Adipocyte (in vitro differentiated cells): ENCODE measurements at regions not wholly inside any gene's neighbourhood (a gene's known extent, or its start where the extent isn't known, plus 50 kb on each side); places are given as distances from the start of the nearest gene placed in this dataset.
"Not testable (repeated sequence)": the region's sequence is repeated elsewhere in the genome, so short reads cannot be mapped to it uniquely, and the experiment has no call there.

ENCODE experiments used
- DNase-seq: peaks from one replicate; pipeline ENCODE4 v3.0.0-alpha.2; 2015; ENCODE audit warnings: low read depth
- H3K27me3 ChIP-seq: replicated peaks from 2 replicates; pipeline ENCODE4 v1.7.0; 2013; ENCODE audit warnings: mild to moderate bottlenecking, low read length, moderate library complexity; ENCODE audit not compliant: control insufficient read depth, insufficient read depth
- H3K36me3 ChIP-seq: 2 replicates; pipeline ENCODE4 v1.7.0; 2013; ENCODE audit warnings: low read length, mild to moderate bottlenecking, moderate library complexity; ENCODE audit not compliant: control insufficient read depth, insufficient read depth, severe bottlenecking
- H3K4me1 ChIP-seq: 2 replicates; pipeline ENCODE4 v1.7.0; 2013; ENCODE audit warnings: mild to moderate bottlenecking, low read length, moderate library complexity; ENCODE audit not compliant: control insufficient read depth, insufficient read depth
- H3K4me3 ChIP-seq: 2 replicates; pipeline ENCODE4 v1.7.0; 2013; ENCODE audit warnings: mild to moderate bottlenecking, low read length, moderate library complexity
- H3K9ac ChIP-seq: 2 replicates; pipeline ENCODE4 v1.7.0; 2013; ENCODE audit warnings: mild to moderate bottlenecking, low read length, moderate library complexity
- H3K9me3 ChIP-seq: 2 replicates; pipeline ENCODE4 v1.7.0; 2013; ENCODE audit warnings: mild to moderate bottlenecking, low read length, moderate library complexity; ENCODE audit not compliant: control insufficient read depth

- no peak for DNase-seq
- Histone ChIP-seq H3K4me3 (no peak overlapping the region), H3K4me1 (no peaks in the 10 kb centered on the region), H3K9ac (no peak overlapping the region), H3K9me3 (no peaks in the 10 kb centered on the region), H3K36me3 (no peaks in the 10 kb centered on the region), H3K27me3 (peaks cover 15% of the 10 kb centered on the region)
Measured at GRCh38 chrX:109880629-109881028, 122.3 kb upstream of the TMEM164 start.

DNA sequence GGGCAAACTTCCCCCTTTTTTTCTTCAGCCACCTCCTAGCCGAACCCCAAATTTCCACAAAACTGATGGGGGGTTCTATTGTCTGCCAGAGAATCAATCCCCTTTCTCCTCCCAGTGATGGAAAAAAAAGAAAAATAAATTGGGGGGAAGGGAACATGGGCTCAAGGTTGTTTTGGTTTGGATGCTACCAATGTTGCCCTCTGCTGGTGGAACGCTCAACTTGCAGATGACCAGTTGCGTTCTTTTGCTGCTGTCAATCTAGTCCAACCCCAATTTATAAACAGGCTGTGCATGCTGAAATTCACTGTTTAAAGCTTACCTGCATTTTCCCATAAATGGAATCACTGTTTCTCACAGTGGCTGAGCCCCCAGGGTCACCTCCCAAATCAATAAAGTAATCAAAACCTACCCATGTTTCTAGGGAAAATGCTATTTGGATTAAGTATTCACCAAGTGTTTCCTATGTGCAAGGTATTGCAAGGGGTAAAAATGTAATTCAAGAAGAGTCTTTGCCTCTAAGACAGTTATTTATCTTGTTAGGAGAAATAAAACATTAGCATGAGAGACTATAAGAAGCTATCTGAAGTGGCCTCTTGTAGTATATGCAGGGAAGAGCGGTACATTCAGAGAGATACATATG lies 116.7 kb upstream of the TMEM164 start:
- no peaks in the 10 kb centered on the region for H3K36me3 ChIP-seq
- H3K9me3 ChIP-seq = no peaks in the 10 kb centered on the region
- H3K27me3 ChIP-seq = peaks cover 22% of the 10 kb centered on the region
- H3K4me3 ChIP-seq = no peak overlapping the region
- peaks cover 5% of the 10 kb centered on the region for H3K4me1 ChIP-seq
- peak; percentile 73 for DNase-seq
- no peak overlapping the region for H3K9ac ChIP-seq

DNA sequence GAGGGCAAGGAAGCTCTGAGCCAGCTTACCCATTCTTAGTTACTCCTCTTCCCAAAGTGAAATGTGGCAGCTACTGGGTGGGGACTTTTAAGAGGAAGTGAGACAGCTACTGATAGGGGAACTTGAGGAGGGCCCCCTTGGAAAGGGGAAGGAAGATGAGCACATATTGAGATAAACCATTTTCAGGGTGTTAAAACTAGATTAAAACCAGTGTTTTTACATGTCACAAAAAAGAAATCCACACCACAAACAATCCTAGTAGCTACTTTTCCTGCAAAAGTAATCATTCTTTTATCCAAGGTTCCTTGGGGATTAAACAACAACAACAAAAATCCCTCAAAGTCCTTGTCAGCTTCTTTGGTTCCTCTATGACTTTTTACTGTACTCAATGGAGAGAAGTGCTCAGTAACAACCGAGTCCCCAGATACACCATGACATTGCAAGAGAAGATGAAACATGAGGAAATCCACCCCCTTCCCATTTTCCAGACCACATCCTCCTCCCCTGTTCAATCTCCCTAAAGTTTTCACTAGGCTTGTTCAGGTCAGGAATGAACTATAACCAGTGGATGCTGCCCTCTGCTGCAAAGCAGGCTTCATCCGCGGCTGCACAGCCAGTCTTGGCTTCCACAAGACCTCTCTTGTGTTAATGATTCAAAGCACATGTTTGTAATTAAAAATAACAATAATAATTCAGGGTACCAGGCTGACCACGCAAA lies 113.5 kb upstream of the TMEM164 start:
- Histone ChIP-seq H3K4me1 (peaks cover 5% of the 10 kb centered on the region), H3K9me3 (no peaks in the 10 kb centered on the region), H3K36me3 (no peaks in the 10 kb centered on the region), H3K9ac (no peak overlapping the region), H3K4me3 (no peak overlapping the region), H3K27me3 (peaks cover 31% of the 10 kb centered on the region)
- peak; percentile 25 for DNase-seq

DNA sequence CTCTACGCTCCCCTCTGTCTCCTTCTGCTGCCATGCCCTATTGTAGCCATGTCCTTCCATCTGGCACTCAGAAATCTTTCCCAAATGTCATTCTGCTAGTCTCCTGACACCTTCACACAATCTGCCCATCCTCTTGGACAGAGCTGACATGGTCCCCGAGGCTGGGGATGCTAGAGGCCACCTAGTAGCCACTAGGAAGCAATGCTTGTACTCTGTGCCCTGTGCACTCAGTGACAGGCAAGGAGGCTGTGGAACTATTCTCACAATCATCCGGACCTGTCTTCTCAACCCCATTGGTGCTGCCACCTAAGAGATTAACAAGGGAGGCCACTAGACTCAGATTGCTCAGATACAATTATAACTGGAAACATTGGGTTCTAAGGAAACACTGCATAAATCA lies 112.6 kb upstream of the TMEM164 start:
- Histone ChIP-seq H3K4me1 (peaks cover 5% of the 10 kb centered on the region), H3K9ac (no peak overlapping the region), H3K27me3 (peaks cover 32% of the 10 kb centered on the region), H3K36me3 (no peaks in the 10 kb centered on the region), H3K4me3 (no peak overlapping the region), H3K9me3 (no peaks in the 10 kb centered on the region)
- DNase-seq = no peak

- H3K36me3 ChIP-seq = no peaks in the 10 kb centered on the region
- no peak overlapping the region for H3K9ac ChIP-seq
- no peak overlapping the region for H3K4me3 ChIP-seq
- DNase-seq = peak; percentile 78
- peaks cover 32% of the 10 kb centered on the region for H3K27me3 ChIP-seq
- H3K4me1 ChIP-seq = peaks cover 5% of the 10 kb centered on the region
- H3K9me3 ChIP-seq = no peaks in the 10 kb centered on the region
Measured at GRCh38 chrX:109890910-109891502, 111.9 kb upstream of the TMEM164 start.

DNA sequence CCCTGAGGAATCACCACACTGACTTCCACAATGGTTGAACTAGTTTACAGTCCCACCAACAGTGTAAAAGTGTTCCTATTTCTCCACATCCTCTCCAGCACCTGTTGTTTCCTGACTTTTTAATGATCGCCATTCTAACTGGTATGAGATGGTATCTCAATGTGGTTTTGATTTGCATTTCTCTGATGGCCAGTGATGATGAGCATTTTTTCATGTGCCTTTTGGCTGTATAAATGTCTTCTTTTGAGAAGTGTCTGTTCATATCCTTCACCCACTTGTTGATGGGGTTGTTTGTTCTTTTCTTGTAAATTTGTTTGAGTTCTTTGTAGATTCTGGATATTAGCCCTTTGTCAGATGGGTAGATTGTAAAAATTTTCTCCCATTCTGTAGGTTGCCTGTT lies 106.9 kb upstream of the TMEM164 start:
- DNase-seq, H3K4me1 ChIP-seq, H3K9ac ChIP-seq, H3K36me3 ChIP-seq, H3K27me3 ChIP-seq, H3K9me3 ChIP-seq, H3K4me3 ChIP-seq: not testable (repeated sequence)

DNA sequence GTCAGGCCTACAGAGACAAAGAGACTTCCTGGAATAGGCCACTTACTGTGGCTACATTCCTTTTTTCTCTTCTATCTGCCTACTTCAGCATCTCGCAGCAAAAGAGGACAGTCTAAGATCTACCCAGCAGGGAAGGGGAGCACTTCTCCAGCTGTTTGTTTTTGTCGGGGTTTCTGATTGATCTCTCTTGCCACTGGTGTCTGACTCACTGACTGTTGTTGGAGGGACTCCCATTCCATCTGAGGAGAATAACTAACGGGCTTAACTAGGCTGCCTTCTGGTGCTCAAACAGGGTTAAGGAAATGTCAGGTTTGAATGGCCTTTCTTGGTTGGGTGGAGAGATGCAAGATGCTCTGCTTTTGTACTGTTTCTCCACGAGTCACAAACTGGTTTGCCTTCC lies 100.2 kb upstream of the TMEM164 start:
- H3K9me3 ChIP-seq = peaks cover 5% of the 10 kb centered on the region
- no peaks in the 10 kb centered on the region for H3K4me1 ChIP-seq
- peaks cover 29% of the 10 kb centered on the region for H3K27me3 ChIP-seq
- no peak overlapping the region for H3K4me3 ChIP-seq
- H3K9ac ChIP-seq = no peak overlapping the region
- no peak for DNase-seq
- no peaks in the 10 kb centered on the region for H3K36me3 ChIP-seq

DNA sequence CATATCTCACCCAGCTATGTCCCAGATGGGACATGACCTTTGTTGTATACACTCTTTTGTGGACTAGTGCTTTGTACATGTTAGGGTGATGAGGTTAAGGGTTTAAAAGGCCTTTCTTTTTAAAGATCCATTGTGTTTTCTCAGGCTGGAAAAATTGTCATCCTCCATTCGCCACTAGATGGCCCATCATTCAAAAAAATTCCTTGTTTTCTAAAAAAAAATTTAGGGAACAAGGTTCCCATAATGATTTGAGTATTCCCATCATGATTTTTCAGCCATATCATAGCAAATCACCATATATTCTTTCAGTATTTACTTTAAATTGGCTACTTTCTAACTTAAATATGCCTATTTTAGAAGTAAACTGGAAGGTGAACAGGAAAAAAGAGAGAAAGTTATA lies 91.9 kb upstream of the TMEM164 start:
- Histone ChIP-seq H3K9me3 (peaks cover 5% of the 10 kb centered on the region), H3K9ac (no peak overlapping the region), H3K4me3 (no peak overlapping the region), H3K4me1 (no peaks in the 10 kb centered on the region), H3K27me3 (peaks cover 16% of the 10 kb centered on the region), H3K36me3 (no peaks in the 10 kb centered on the region)
- peak; percentile 42 for DNase-seq

GRCh38 chrX:109912993-109913392 lies 89.9 kb upstream of the TMEM164 start:
- Histone ChIP-seq H3K27me3 (peaks cover 24% of the 10 kb centered on the region), H3K9me3 (peaks cover 23% of the 10 kb centered on the region)
- not testable (repeated sequence) for H3K9ac ChIP-seq, H3K4me3 ChIP-seq, H3K36me3 ChIP-seq, H3K4me1 ChIP-seq, DNase-seq

GRCh38 chrX:109914114-109914849 lies 88.6 kb upstream of the TMEM164 start:
- Histone ChIP-seq H3K9ac (no peak overlapping the region), H3K36me3 (no peaks in the 10 kb centered on the region), H3K9me3 (peaks cover 23% of the 10 kb centered on the region), H3K4me1 (no peaks in the 10 kb centered on the region), H3K27me3 (peaks cover 26% of the 10 kb centered on the region), H3K4me3 (no peak overlapping the region)
- DNase-seq = no peak

- no peak for DNase-seq
- H3K4me1 ChIP-seq = no peaks in the 10 kb centered on the region
- H3K9me3 ChIP-seq = peaks cover 27% of the 10 kb centered on the region
- H3K36me3 ChIP-seq = no peaks in the 10 kb centered on the region
- no peak overlapping the region for H3K4me3 ChIP-seq
- H3K27me3 ChIP-seq = peaks cover 22% of the 10 kb centered on the region
- no peak overlapping the region for H3K9ac ChIP-seq
Measured at GRCh38 chrX:109918753-109919152, 84.2 kb upstream of the TMEM164 start.
